HG02571 (cell line): ENCODE measurements at regions not wholly inside any gene's neighbourhood (a gene's known extent, or its start where the extent isn't known, plus 50 kb on each side); places are given as distances from the start of the nearest gene placed in this dataset.
A peak's percentile ranks its signal among the peaks of the same experiment; 100 is the strongest.
"Not testable (repeated sequence)": the region's sequence is repeated elsewhere in the genome, so short reads cannot be mapped to it uniquely, and the experiment has no call there.

Experiments used
- ATAC-seq: cut with Tn5 transposase; IDR thresholded peaks from one replicate; pipeline ENCODE4 v1.9.1; 2021; ENCODE audit warnings: mild to moderate bottlenecking, moderate library complexity; ENCODE audit not compliant: unreplicated experiment

GRCh38 chr2:37569131-37569823 lies 102.2 kb downstream of the CDC42EP3 start:
- no peak for ATAC-seq

GRCh38 chr2:37569986-37570679 lies 101.3 kb downstream of the CDC42EP3 start:
- no peak for ATAC-seq

GRCh38 chr2:37570773-37571586 lies 100.5 kb downstream of the CDC42EP3 start:
- peak; percentile 75 for ATAC-seq

GRCh38 chr2:37571587-37572136 lies 99.8 kb downstream of the CDC42EP3 start:
- no peak for ATAC-seq

GRCh38 chr2:37573451-37574388 lies 97.7 kb downstream of the CDC42EP3 start:
- ATAC-seq = peak; percentile 60

GRCh38 chr2:37575780-37576179 lies 95.7 kb downstream of the CDC42EP3 start:
- no peak for ATAC-seq

GRCh38 chr2:37576194-37576593 lies 95.2 kb downstream of the CDC42EP3 start:
- ATAC-seq = not testable (repeated sequence)

GRCh38 chr2:37576831-37577230 lies 94.6 kb downstream of the CDC42EP3 start:
- no peak for ATAC-seq

- no peak for ATAC-seq
Observed at GRCh38 chr2:37579192-37579713, 92.2 kb downstream of the CDC42EP3 start.

- not testable (repeated sequence) for ATAC-seq
Observed at GRCh38 chr2:37579949-37580348, 91.5 kb downstream of the CDC42EP3 start.

- ATAC-seq = no peak
Observed at GRCh38 chr2:37581433-37581832, 90.0 kb downstream of the CDC42EP3 start.

GRCh38 chr2:37582481-37583220 lies 88.8 kb downstream of the CDC42EP3 start:
- ATAC-seq = no peak

- no peak for ATAC-seq
Observed at GRCh38 chr2:37583402-37583801, 88.0 kb downstream of the CDC42EP3 start.

- ATAC-seq = no peak
Observed at GRCh38 chr2:37583867-37584266, 87.6 kb downstream of the CDC42EP3 start.

GRCh38 chr2:37585295-37585908 lies 86.0 kb downstream of the CDC42EP3 start:
- ATAC-seq = no peak

- peak; percentile 43 for ATAC-seq
Observed at GRCh38 chr2:37585982-37586621, 85.3 kb downstream of the CDC42EP3 start.

GRCh38 chr2:37586663-37587317 lies 84.7 kb downstream of the CDC42EP3 start:
- ATAC-seq = no peak

GRCh38 chr2:37587817-37588216 lies 83.6 kb downstream of the CDC42EP3 start:
- ATAC-seq = no peak
